ENCODE measurements at regions not wholly inside any gene's neighbourhood (a gene's known extent, or its start where the extent isn't known, plus 50 kb on each side); places are given as distances from the start of the nearest gene placed in this dataset.
"Not testable (repeated sequence)": the region's sequence is repeated elsewhere in the genome, so short reads cannot be mapped to it uniquely, and the experiment has no call there.

- DNase-seq (ENCODE audit: low read depth in 2 of 2), result no peak
Measured at GRCh38 chr4:155468282-155468681, 91.5 kb upstream of the MAP9 start.

GRCh38 chr4:155450676-155451075, 73.9 kb upstream of the MAP9 start:
- DNase-seq (ENCODE audit: low read depth in 2 of 2), result no peak

DNA sequence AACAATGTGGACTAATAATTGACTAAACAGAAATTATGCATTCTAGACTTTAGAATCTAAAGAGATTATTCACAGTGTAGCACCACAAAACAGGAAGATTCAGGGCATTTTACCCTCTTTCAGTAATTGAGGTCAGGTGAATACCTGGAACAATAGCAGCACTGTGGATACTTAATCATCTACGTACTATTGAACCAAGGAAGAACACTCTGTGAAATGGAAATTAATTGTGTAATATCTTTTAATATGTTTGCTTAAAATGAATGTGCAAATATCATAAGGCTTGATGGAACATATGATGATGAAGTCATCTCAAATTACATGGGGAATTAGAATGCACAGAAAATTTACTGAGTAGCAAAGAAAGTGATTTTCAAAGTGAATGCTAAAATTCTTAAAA, 68.5 kb upstream of the MAP9 start:
- no peak for DNase-seq (ENCODE audit: low read depth in 2 of 2)

DNA sequence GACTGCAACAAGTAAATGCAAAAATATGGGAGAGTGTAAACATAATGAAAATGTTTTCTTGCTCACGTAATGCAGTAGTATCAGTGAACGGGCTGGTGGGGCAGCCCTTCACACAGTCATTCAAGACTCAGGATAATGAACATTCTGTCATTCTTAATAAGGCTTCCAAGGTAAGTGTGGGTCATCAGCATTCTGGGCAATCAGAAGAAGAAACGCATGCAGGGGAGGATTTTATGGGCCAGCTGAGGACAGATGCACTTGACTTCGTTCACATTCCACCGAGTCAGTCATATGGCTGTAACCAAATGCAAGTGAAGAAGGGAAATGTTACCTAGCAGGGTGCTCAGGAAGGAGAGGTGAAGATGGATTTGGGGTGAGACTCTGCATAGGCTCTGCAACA, 68.0 kb upstream of the MAP9 start:
- DNase-seq (ENCODE audit: low read depth in 2 of 2), result no peak

DNA sequence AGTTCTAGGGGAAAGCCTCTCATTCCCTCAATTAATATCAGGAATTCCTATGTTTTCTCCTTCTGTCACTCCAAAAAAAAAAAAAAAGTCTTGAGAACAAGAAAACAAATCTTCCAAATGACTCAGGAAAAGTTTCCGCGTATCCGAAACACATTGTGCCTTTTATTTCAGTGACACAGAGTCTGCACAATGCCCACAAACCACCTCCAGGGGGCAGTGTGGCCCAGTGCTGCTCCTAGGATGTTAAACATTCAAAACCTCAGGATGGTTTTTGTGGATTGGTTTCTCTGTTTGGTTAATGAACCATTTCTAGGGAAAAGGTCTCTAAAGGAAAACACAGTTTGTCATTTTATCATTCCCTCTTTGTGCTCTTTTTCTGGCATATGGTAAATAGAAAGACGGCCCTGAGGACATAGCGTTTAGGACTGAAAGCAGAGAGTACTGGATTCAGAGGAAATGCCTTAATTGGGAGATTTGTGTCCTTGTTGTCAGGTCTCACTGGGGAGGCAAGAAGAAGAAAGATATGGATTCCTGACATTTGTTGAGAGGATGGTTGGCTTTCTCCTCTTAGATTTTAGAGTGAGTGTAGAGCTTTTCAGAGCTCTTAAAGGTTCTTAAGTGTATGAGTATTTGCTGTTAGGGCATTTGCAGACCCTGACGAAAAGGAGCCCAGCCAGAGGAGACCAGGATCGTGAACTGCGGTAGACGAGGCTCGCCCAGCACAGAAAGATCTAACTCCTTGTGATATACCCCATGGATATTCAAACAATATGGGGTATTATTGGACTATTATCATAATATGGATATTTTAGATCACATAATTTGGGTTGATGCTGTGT, 65.7 kb upstream of the MAP9 start:
- DNase-seq (ENCODE audit: low read depth in 2 of 2), result peak; percentile 58 to 72

GRCh38 chr4:155441475-155441874, 64.7 kb upstream of the MAP9 start:
- DNase-seq (ENCODE audit: low read depth in 2 of 2), result no peak

GRCh38 chr4:155439760-155440159, 63.0 kb upstream of the MAP9 start:
- not testable (repeated sequence) for DNase-seq (ENCODE audit: low read depth in 2 of 2)

GRCh38 chr4:155434904-155435303, 58.1 kb upstream of the MAP9 start:
- no peak for DNase-seq (ENCODE audit: low read depth in 2 of 2)

DNA sequence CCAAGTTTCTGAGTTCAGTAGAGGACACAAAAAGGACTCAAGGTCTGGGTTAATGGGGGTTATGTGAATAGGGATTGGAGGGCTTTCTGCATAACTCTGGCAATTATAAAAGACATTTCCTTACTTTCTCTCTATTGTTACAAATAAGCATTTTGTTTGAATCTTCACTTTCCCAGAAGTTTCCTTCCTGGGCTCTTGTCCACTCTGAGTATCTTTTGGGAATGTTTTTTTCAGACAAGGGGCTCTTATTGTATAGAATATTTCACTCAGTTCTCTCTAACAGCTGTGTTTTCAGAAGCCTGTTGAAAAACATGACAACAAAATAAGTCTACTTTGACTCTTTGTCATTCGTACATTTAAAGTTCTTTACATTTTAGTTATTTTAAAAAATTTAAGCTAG, 57.6 kb upstream of the MAP9 start:
- DNase-seq (ENCODE audit: low read depth in 2 of 2), result no peak

DNA sequence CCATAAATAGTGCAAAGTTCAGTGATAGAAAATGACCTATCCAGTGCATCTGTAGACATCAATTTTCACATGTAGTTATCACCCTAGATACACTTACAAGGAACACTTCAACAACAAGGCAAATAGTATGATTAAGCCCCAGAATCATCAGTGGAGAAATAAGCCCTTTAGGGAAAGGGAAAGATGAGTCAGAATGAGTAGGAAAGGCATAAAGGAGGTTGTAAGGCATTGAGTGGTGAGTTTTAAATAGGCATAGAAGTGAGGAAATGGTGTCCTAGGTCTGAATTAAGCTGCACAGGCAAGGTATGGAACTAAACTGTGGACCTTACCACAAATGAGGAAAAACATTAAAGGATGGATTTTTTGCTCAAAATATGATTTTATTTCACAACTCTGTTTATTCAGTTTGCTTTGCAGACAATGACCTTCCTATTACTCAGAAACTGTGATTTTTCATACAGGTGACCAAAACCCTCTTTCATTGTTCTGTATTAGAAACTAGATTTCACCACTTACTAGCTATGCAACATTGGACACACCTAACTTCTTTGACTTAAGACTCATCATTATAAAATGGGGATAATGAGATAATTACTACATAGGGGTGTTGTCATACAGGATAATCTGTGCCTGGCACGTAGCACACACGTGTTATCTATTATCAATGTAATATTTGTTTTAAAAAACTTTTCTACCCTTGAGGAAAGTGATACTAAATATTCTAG, 57.0 kb upstream of the MAP9 start:
- DNase-seq (ENCODE audit: low read depth in 2 of 2), result no peak

- DNase-seq (ENCODE audit: low read depth in 2 of 2), result no peak
Measured at GRCh38 chr4:155430895-155431795, 54.4 kb upstream of the MAP9 start.

DNA sequence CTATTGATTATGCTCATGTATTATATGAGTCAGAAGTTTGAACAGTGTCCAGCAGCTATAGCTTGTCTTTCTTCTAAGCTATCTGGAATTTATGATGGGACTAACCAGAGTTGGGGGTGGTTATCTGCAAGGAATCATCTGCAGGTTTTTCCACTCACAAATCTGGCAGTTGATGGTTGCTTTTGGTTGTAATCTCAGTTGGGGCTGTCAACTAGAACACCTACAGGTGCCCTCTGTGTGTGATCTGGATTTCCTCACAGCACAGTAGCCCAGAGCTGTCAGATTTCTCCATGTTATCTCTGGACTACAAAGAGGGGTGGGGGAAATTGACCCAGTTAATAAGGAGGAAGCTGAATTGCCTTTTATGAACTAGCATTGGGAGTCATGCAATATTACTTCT, 51.4 kb upstream of the MAP9 start:
- no peak for DNase-seq (ENCODE audit: low read depth in 2 of 2)

DNA sequence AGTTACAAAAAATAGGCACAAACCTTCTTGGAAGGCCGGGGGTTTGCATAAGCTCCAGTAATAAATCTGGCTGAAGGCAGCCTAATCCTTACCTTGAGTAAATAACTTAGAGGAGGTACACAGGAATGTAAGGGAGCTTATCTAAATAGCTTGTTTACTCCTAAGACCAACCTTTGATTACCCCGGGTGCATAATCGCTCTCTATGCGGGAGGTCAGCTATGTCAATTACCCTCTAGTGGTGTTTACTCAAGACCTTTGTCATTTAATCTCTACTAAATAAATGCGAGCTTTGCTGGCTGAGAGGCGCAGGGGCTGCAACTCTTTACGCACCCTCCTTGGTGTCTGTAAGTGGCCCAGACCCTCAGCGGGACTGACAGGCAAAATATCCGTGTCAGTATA, 50.2 kb upstream of the MAP9 start:
- no peak for DNase-seq (ENCODE audit: low read depth in 2 of 2)
